ENCODE measurements at regions not wholly inside any gene's neighbourhood (a gene's known extent, or its start where the extent isn't known, plus 50 kb on each side); places are given as distances from the start of the nearest gene placed in this dataset.

GRCh38 chr4:180558427-180558826 lies 1684.8 kb upstream of the TENM3 start:
- TF ChIP-seq CTCF (IDR thresholded peaks at IDR 0.05) = no peak
- no peak for TF ChIP-seq POLR2AphosphoS5 (IDR thresholded peaks at IDR 0.05)
